ENCODE measurements at regions not wholly inside any gene's neighbourhood (a gene's known extent, or its start where the extent isn't known, plus 50 kb on each side); places are given as distances from the start of the nearest gene placed in this dataset.

GRCh38 chr17:63331301-63332061 is 114.6 kb downstream of the CYB561 start:
- TF ChIP-seq CTCF (conservative IDR thresholded peaks at IDR 0.05) = no peak
- H3K27ac ChIP-seq = no peak overlapping the region

DNA sequence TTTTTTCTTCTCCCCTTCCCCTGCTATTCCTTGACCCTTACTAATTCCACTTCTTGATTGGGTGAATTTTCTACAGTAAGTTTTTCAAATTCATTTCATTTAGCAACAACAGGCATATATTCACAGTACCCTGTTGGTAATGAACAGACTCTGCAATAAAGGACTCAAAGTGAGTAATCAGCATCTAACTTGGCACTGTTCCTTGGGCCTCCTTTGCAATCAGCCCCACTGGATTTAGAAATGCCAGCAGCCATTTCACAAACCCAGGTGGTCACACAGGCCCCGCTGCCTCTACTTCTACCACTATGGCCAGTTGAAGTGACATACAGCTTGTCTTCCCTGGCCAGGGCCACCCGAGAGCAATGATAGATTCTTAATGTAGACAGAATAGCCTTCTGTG is 113.8 kb downstream of the CYB561 start:
- H3K27ac ChIP-seq = no peak overlapping the region
- TF ChIP-seq CTCF (conservative IDR thresholded peaks at IDR 0.05) = no peak

GRCh38 chr17:63333869-63334268 is 112.2 kb downstream of the CYB561 start:
- H3K27ac ChIP-seq = no peak overlapping the region
- no peak for TF ChIP-seq CTCF (conservative IDR thresholded peaks at IDR 0.05)

DNA sequence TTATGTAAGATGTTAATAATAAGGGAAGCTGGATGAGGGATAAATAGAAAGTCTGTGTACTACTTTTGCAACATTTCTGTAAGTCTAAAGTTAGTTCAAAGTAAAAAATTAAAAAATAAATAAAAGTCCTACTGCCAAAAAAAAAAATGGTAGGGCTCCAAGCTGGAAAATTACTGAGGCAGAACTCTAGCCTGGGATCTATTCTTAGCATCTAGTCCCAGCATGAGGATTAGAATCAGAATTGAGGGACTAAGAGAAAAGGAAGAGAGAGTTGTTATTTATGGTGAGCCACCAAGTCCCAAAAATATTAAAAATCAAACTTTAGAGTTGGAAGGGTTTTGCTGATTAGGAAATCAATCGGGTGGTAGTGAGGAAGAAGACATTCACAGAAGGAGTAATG is 110.3 kb downstream of the CYB561 start:
- no peak for TF ChIP-seq CTCF (conservative IDR thresholded peaks at IDR 0.05)
- H3K27ac ChIP-seq = no peak overlapping the region

GRCh38 chr17:63337579-63337978 is 108.5 kb downstream of the CYB561 start:
- no peak overlapping the region for H3K27ac ChIP-seq
- no peak for TF ChIP-seq CTCF (conservative IDR thresholded peaks at IDR 0.05)

- H3K27ac ChIP-seq = no peak overlapping the region
Measured at GRCh38 chr17:63338272-63338671, 107.8 kb downstream of the CYB561 start.

GRCh38 chr17:63341276-63341675 is 104.8 kb downstream of the CYB561 start:
- no peak for TF ChIP-seq CTCF (conservative IDR thresholded peaks at IDR 0.05)
- H3K27ac ChIP-seq = no peak overlapping the region

More at GRCh38 chr17:63338272-63338671, 107.8 kb downstream of the CYB561 start:
- TF ChIP-seq CTCF (conservative IDR thresholded peaks at IDR 0.05) = no peak
